Sigmoid colon (tissue), 6 donors: ENCODE measurements at regions not wholly inside any gene's neighbourhood (a gene's known extent, or its start where the extent isn't known, plus 50 kb on each side); places are given as distances from the start of the nearest gene placed in this dataset.
"Not testable (repeated sequence)": the region's sequence is repeated elsewhere in the genome, so short reads cannot be mapped to it uniquely, and the experiment has no call there.

Experiments used
- DNase-seq: peaks from one replicate; pipeline ENCODE4 v3.0.0-alpha.2; 2019
- H3K27ac ChIP-seq, 4 donors: fragments of 200-600 bp; sonication (generic); one replicate each; pipeline ENCODE4 v1.5.1; 2016 to 2019; ENCODE audit warnings: mild to moderate bottlenecking in 1 of 4
- H3K27me3 ChIP-seq, 3 donors: fragments of 200-600 bp; sonication (generic); one replicate each; pipeline ENCODE4 v1.5.1; 2019; ENCODE audit warnings: mild to moderate bottlenecking in 1 of 3
- H3K36me3 ChIP-seq, 4 donors: fragments of 200-600 bp; sonication (generic); one replicate each; pipeline ENCODE4 v1.5.1; 2016 to 2019
- H3K4me1 ChIP-seq, 4 donors: fragments of 200-600 bp; sonication (generic); one replicate each; pipeline ENCODE4 v1.5.1; 2017 to 2019
- H3K4me3 ChIP-seq, 4 donors: fragments of 200-600 bp; sonication (generic); one replicate each; pipeline ENCODE4 v1.5.1; 2017 to 2019; ENCODE audit warnings: mild to moderate bottlenecking in 2 of 4, moderate library complexity in 1 of 4
- H3K9me3 ChIP-seq, 4 donors: fragments of 200-600 bp in 3 of 4; sonication (generic) in 3 of 4; one replicate each; pipeline versions ENCODE4 v1.5.1 to v1.6.1; 2013 to 2019
- EP300 ChIP-seq, 4 donors: sonication (generic); formaldehyde crosslinking; IDR thresholded peaks; one replicate each; pipeline ENCODE4 v1.6.1; 2017; ENCODE audit warnings: antibody characterized with exemption in 4 of 4
- POLR2A ChIP-seq, 2 donors: fragments of 450-650 bp; IDR thresholded peaks; one replicate each; pipeline ENCODE4 v1.6.1; 2016; ENCODE audit warnings: antibody characterized with exemption in 2 of 2, mild to moderate bottlenecking in 2 of 2, moderate library complexity in 2 of 2
- POLR2AphosphoS5 ChIP-seq, 4 donors: sonication (generic); formaldehyde crosslinking; IDR thresholded peaks; one replicate each; pipeline ENCODE4 v1.6.1; 2017; ENCODE audit warnings: antibody characterized with exemption in 4 of 4
- WGBS, 2 donors: extraction: QIAGEN DNeasy Blood & Tissue Kit; methylation state at CpG; one replicate each; pipeline ENCODE4 v1.1.7; 2013; 5-methylcytosine and 5-hydroxymethylcytosine counted together
- intact Hi-C: fragments of 100-400 bp; cut with DNase I; formaldehyde crosslinking; loops from one replicate; pipeline ENCODE4 v1.15.1; 2023
- TF ChIP-seq, protein P1 (sequence below), 4 experiments: fragments of 450-650 bp in 3 of 4; fragments of 200-600 bp in 1 of 4; IDR thresholded peaks; one replicate each; pipeline ENCODE4 v1.5.1; 2016 to 2019; ENCODE audit warnings: antibody characterized with exemption in 4 of 4, mild to moderate bottlenecking in 3 of 4, moderate library complexity in 2 of 4
- donor health status: healthy with polysubstance abuse.
- donor health status: healthy.

DNA sequence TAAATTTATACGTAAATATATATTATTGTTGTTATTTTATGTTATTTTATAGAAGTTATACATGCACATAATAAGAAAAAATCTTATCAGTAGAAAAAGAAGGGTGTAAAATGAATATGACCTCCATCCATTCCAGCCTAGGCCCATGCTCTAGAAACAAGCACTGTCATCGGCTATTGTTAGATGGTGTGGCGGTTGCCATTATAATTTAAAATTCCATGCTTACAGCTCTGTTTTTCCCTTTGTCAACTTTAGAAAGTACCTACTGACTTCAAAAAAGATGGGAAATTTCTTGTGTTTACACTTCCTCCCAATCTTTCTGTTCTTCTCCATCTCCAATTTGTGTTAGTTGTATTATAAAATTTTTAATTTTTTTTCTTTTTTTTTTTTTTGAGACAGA, 61.9 kb upstream of the RDX start:
- no peak overlapping the region for H3K27ac ChIP-seq
- WGBS, 2 donors, result 95 to 98% methylated on average over 3 of the region's 3 CpGs
- TF ChIP-seq POLR2AphosphoS5 (IDR thresholded peaks at IDR 0.05) (no peak), EP300 (IDR thresholded peaks at IDR 0.05) (no peak), POLR2A (IDR thresholded peaks at IDR 0.05) (no peak)
- TF ChIP-seq, protein P1, sequence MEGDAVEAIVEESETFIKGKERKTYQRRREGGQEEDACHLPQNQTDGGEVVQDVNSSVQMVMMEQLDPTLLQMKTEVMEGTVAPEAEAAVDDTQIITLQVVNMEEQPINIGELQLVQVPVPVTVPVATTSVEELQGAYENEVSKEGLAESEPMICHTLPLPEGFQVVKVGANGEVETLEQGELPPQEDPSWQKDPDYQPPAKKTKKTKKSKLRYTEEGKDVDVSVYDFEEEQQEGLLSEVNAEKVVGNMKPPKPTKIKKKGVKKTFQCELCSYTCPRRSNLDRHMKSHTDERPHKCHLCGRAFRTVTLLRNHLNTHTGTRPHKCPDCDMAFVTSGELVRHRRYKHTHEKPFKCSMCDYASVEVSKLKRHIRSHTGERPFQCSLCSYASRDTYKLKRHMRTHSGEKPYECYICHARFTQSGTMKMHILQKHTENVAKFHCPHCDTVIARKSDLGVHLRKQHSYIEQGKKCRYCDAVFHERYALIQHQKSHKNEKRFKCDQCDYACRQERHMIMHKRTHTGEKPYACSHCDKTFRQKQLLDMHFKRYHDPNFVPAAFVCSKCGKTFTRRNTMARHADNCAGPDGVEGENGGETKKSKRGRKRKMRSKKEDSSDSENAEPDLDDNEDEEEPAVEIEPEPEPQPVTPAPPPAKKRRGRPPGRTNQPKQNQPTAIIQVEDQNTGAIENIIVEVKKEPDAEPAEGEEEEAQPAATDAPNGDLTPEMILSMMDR (IDR thresholded peaks at IDR 0.05), result no peak
- no peaks in the 10 kb centered on the region for H3K9me3 ChIP-seq
- H3K36me3 ChIP-seq, result no peaks in the 10 kb centered on the region
- no peak overlapping the region for H3K4me3 ChIP-seq
- DNase-seq, result no peak
- H3K4me1 ChIP-seq, result no peaks in the 10 kb centered on the region
- intact Hi-C loops, result no loop called here
- H3K27me3 ChIP-seq, result no peaks in the 10 kb centered on the region

DNA sequence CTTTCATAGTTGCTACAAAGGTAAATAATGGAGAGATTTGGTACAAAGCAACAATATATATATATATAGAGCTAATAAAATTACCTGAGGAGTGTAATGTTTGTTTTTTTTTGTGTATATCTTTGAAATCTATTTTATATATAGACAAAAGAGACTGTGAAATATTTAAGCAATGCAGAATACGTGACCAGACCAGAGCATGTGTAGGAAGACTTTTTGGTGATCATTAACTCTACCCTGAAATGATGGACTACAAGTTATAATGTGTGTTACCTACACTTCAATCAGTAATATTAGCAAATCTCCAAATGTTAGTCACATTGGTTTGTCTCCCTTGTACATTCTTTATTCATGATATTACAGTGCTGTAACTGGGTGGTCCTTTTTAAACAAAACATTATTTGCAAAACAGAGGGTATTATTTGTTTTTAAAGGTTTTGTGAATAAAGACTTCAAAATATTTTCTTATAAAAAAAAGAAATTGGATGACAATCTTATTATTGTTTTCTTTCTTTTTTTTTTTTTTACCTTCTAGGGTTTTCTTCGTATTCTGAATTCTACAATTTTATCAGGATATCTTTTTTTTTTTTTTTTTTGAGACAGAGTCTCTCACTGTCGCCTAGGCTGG, 64.5 kb upstream of the RDX start:
- intact Hi-C loops, H3K36me3 ChIP-seq, H3K27me3 ChIP-seq, DNase-seq, H3K9me3 ChIP-seq, H3K4me3 ChIP-seq, H3K4me1 ChIP-seq, H3K27ac ChIP-seq: not testable (repeated sequence)
- WGBS, 2 donors, result 82 to 91% methylated on average over 3 of the region's 3 CpGs

DNA sequence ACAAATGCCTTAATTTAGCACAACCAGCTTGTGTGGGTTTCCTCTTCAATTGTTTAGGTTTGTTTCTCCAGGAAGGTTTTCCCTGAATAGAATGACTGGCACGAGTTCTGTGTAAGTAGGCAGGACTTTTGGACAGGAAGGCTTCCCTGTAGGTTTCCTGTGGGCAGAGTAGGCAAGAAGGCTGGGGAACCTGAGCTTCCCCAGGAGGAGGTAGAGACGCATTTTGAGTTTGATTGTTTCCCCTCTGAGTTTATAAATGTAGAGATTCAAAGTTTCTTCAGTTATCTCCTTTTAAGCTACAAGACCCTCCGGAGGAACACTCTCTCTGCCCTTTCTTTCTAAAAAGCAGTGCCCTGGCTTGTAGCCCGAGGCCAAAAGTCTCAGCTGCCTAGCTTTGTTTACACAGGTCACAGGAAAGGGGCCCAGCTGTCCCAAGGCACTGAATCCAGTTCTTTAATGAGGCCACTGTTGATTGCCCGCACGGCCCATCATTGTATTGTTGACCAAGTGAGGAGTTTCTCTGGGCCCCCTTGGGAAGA, 66.6 kb upstream of the RDX start:
- WGBS, 2 donors, result 36% methylated on average over 6 of the region's 6 CpGs
- TF ChIP-seq POLR2AphosphoS5 (IDR thresholded peaks at IDR 0.05) (no peak), POLR2A (IDR thresholded peaks at IDR 0.05) (no peak), EP300 (IDR thresholded peaks at IDR 0.05) (no peak)
- TF ChIP-seq, protein P1 (IDR thresholded peaks at IDR 0.05), result no peak
- intact Hi-C loops, result no loop called here

DNA sequence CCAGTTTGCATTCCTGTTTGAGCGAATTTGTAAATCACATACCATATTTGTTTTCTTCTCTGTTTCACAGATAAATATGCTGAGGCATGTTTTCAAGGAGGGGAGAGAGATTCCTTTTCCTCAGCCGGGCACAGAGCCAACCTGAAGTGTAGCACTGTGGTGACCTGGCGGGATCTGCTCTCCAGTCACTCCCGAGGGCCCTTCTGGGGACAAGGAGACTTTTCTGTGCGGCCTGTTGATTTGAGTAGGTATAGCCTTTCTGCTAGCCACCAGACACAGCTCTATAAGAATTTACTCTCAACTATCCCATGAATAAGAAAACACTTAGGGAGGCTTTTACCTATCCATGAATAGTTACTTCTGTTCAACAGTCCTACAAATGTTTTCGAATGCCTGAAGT, 63.5 kb upstream of the FDX1 start:
- H3K4me1 ChIP-seq, result no peaks in the 10 kb centered on the region
- H3K36me3 ChIP-seq, result no peaks in the 10 kb centered on the region
- no peak for TF ChIP-seq EP300 (IDR thresholded peaks at IDR 0.05)
- TF ChIP-seq, protein P1 (IDR thresholded peaks at IDR 0.05), result no peak
- TF ChIP-seq POLR2AphosphoS5 (IDR thresholded peaks at IDR 0.05), result no peak
- no peak for TF ChIP-seq POLR2A (IDR thresholded peaks at IDR 0.05)
- no peak for DNase-seq
- intact Hi-C loops, result loop anchor here (2.0 kb wide), 1 partner anchor 165 kb away; no protein-coding TSS in a partner anchor
- H3K27me3 ChIP-seq, result no peaks in the 10 kb centered on the region
- 82% methylated on average over 6 of the region's 6 CpGs for whole genome bisulfite sequencing, 2 donors
- peak overlapping the region in 2 of 4 donors; percentile 34 to 39 for H3K27ac ChIP-seq
- H3K4me3 ChIP-seq, result no peak overlapping the region
- H3K9me3 ChIP-seq, result no peaks in the 10 kb centered on the region

More for the DNA sequence above, 66.6 kb upstream of the RDX start:
- no peak overlapping the region for H3K4me3 ChIP-seq
- no peaks in the 10 kb centered on the region for H3K36me3 ChIP-seq
- no peaks in the 10 kb centered on the region for H3K27me3 ChIP-seq
- H3K9me3 ChIP-seq, result no peaks in the 10 kb centered on the region
- peak overlapping the region in 1 of 4 donors; percentile 57 for H3K27ac ChIP-seq
- no peak for DNase-seq
- no peaks in the 10 kb centered on the region for H3K4me1 ChIP-seq

DNA sequence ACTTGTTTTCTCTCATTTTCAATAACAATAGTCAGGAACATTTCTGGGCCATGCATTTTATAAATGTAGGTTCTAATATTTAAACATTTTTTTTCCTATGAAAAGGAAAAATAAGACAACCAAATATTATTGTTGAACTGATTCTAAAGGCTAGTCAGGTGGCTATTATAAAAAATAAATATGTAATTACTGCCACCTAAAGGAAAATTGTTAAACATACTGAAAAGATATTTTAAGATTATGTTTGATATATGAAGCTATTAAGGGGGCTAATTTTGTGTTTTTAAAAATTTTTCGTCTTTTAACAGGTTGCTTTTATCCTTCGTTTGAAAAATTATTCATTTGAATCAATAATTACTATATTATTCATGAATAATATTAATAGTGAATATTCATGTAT, 62.2 kb upstream of the FDX1 start:
- Histone ChIP-seq H3K27ac (no peak overlapping the region), H3K27me3 (no peaks in the 10 kb centered on the region), H3K36me3 (no peaks in the 10 kb centered on the region), H3K4me3 (no peak overlapping the region), H3K4me1 (no peaks in the 10 kb centered on the region), H3K9me3 (no peaks in the 10 kb centered on the region)
- no peak for DNase-seq
- TF ChIP-seq, protein P1 (IDR thresholded peaks at IDR 0.05), result peak in 1 of 4 experiments; percentile 4
- TF ChIP-seq POLR2A (IDR thresholded peaks at IDR 0.05) (no peak), EP300 (IDR thresholded peaks at IDR 0.05) (no peak)
- intact Hi-C loops, result loop anchor here (2.0 kb wide), 1 partner anchor 167 kb away; no protein-coding TSS in a partner anchor
- WGBS, 2 donors, result 73 to 78% methylated on average over 2 of the region's 2 CpGs
